BE2C (cell line): ENCODE measurements at regions not wholly inside any gene's neighbourhood (a gene's known extent, or its start where the extent isn't known, plus 50 kb on each side); places are given as distances from the start of the nearest gene placed in this dataset.

Experiments
- DNase-seq: peaks from one replicate; pipeline ENCODE4 v3.0.0-alpha.2; 2020
- H3K27me3 ChIP-seq: fragments of 250-450 bp; sonication (Bioruptor Pico); 2 replicates; pipeline ENCODE4 v1.5.1; 2020; ENCODE audit warnings: mild to moderate bottlenecking
- H3K36me3 ChIP-seq: fragments of 250-450 bp; sonication (Bioruptor Pico); 2 replicates; pipeline ENCODE4 v1.5.1; 2020; ENCODE audit warnings: mild to moderate bottlenecking
- H3K4me1 ChIP-seq: fragments of 250-450 bp; sonication (Bioruptor Pico); 2 replicates; pipeline ENCODE4 v1.5.1; 2020
- H3K4me3 ChIP-seq: 2 replicates; pipeline ENCODE4 v1.5.1; 2011; ENCODE audit warnings: low read depth, low read length
- H3K9me3 ChIP-seq: fragments of 250-450 bp; sonication (Bioruptor Pico); 2 replicates; pipeline ENCODE4 v1.5.1; 2020
- CTCF ChIP-seq: IDR thresholded peaks from 2 replicates; pipeline ENCODE4 v1.5.1; 2012; ENCODE audit warnings: mild to moderate bottlenecking, low read depth, low read length

- DNase-seq, result no peak
- no peak overlapping the region for H3K4me3 ChIP-seq
- H3K27me3 ChIP-seq, result no peaks in the 10 kb centered on the region
- H3K4me1 ChIP-seq, result no peaks in the 10 kb centered on the region
- TF ChIP-seq CTCF, result no peak
- no peaks in the 10 kb centered on the region; the same call in 1 of the 2 replicates for H3K9me3 ChIP-seq
- no peaks in the 10 kb centered on the region for H3K36me3 ChIP-seq
Observed at GRCh38 chr5:2857837-2858236, 106.4 kb upstream of the IRX2 start.

- no peak for DNase-seq
- H3K4me3 ChIP-seq, result no peak overlapping the region
- H3K9me3 ChIP-seq, result no peaks in the 10 kb centered on the region; the same call in 1 of the 2 replicates
- no peaks in the 10 kb centered on the region for H3K4me1 ChIP-seq
- no peaks in the 10 kb centered on the region for H3K27me3 ChIP-seq
- TF ChIP-seq CTCF, result no peak
- no peaks in the 10 kb centered on the region for H3K36me3 ChIP-seq
Observed at GRCh38 chr5:2856206-2856605, 104.7 kb upstream of the IRX2 start.

- Histone ChIP-seq H3K4me1 (no peaks in the 10 kb centered on the region), H3K9me3 (no peaks in the 10 kb centered on the region; the same call in 1 of the 2 replicates), H3K36me3 (no peaks in the 10 kb centered on the region), H3K4me3 (no peak overlapping the region), H3K27me3 (no peaks in the 10 kb centered on the region)
- no peak for TF ChIP-seq CTCF
- no peak for DNase-seq
Observed at GRCh38 chr5:2852446-2852845, 101.0 kb upstream of the IRX2 start.

GRCh38 chr5:2851895-2852294 is 100.4 kb upstream of the IRX2 start:
- TF ChIP-seq CTCF, result no peak
- H3K36me3 ChIP-seq, result no peaks in the 10 kb centered on the region
- H3K4me3 ChIP-seq, result no peak overlapping the region
- no peaks in the 10 kb centered on the region for H3K4me1 ChIP-seq
- H3K9me3 ChIP-seq, result no peaks in the 10 kb centered on the region; the same call in 1 of the 2 replicates
- no peaks in the 10 kb centered on the region for H3K27me3 ChIP-seq
- no peak for DNase-seq

- H3K27me3 ChIP-seq, result no peaks in the 10 kb centered on the region
- no peaks in the 10 kb centered on the region for H3K4me1 ChIP-seq
- no peaks in the 10 kb centered on the region for H3K36me3 ChIP-seq
- TF ChIP-seq CTCF, result no peak
- no peaks in the 10 kb centered on the region; the same call in 1 of the 2 replicates for H3K9me3 ChIP-seq
- no peak overlapping the region for H3K4me3 ChIP-seq
- DNase-seq, result no peak
Observed at GRCh38 chr5:2849429-2849828, 98.0 kb upstream of the IRX2 start.

GRCh38 chr5:2848619-2849018 is 97.1 kb upstream of the IRX2 start:
- DNase-seq, result no peak

More at GRCh38 chr5:2848619-2849018, 97.1 kb upstream of the IRX2 start:
- H3K4me3 ChIP-seq, result no peak overlapping the region
- no peaks in the 10 kb centered on the region for H3K9me3 ChIP-seq
- H3K36me3 ChIP-seq, result no peaks in the 10 kb centered on the region
- no peaks in the 10 kb centered on the region for H3K4me1 ChIP-seq
- no peaks in the 10 kb centered on the region for H3K27me3 ChIP-seq
- no peak for TF ChIP-seq CTCF
